ENCODE measurements at regions not wholly inside any gene's neighbourhood (a gene's known extent, or its start where the extent isn't known, plus 50 kb on each side); places are given as distances from the start of the nearest gene placed in this dataset.

GRCh38 chr7:145989469-145989868 is 127.1 kb upstream of the CNTNAP2 start:
- no peak for TF ChIP-seq CTCF (IDR thresholded peaks at IDR 0.05; ENCODE audit: poor library complexity, severe bottlenecking)
- TF ChIP-seq TAF1 (IDR thresholded peaks at IDR 0.05; ENCODE audit: low read depth): no peak
- TF ChIP-seq EP300 (conservative IDR thresholded peaks at IDR 0.05; ENCODE audit: poor library complexity, severe bottlenecking): no peak
- TF ChIP-seq POLR2AphosphoS5 (IDR thresholded peaks at IDR 0.05): no peak
- no peak for TF ChIP-seq EZH2 (IDR thresholded peaks at IDR 0.05; ENCODE audit: borderline replicate concordance, insufficient read depth, low read length, poor library complexity, severe bottlenecking)
- no peak for TF ChIP-seq SMC3 (conservative IDR thresholded peaks at IDR 0.05; ENCODE audit: poor library complexity)
- TF ChIP-seq RAD21 (conservative IDR thresholded peaks at IDR 0.05): no peak
- TF ChIP-seq MXI1 (conservative IDR thresholded peaks at IDR 0.05; ENCODE audit: poor library complexity, severe bottlenecking): no peak
- no peak for TF ChIP-seq REST (IDR thresholded peaks at IDR 0.05; ENCODE audit: borderline replicate concordance)

Measured in neural cell (in vitro differentiated cells).